ENCODE measurements at regions not wholly inside any gene's neighbourhood (a gene's known extent, or its start where the extent isn't known, plus 50 kb on each side); places are given as distances from the start of the nearest gene placed in this dataset.

DNA sequence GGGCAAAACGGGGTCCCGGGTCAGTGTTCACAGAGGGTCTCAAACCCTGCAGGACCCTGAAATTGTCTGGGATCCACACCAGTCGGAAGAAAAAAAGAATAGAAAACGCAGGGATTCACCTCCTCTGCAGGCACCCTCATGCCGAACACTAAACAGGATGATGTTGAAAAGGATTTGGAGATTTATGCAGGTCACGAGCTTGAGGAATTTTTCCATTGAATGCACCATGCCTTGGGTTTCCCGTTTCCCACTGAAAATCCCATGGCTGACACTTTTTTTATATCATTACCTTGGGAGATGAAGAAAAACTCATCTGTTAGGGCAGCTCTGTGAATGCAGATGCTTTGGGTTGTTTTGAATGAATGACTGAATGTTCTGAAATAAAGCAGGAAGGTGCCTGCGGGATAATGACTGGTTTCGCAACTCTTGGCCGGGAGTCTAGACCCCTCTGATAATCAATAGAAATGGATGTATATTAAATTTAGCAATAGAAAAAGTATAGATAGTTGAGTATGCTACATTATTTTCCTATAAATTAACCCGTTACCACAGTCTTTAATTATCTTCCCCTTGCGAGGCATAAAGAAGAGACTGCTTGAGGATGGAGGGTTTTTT is 147.5 kb upstream of the AFDN start:
- TF ChIP-seq, protein P1, sequence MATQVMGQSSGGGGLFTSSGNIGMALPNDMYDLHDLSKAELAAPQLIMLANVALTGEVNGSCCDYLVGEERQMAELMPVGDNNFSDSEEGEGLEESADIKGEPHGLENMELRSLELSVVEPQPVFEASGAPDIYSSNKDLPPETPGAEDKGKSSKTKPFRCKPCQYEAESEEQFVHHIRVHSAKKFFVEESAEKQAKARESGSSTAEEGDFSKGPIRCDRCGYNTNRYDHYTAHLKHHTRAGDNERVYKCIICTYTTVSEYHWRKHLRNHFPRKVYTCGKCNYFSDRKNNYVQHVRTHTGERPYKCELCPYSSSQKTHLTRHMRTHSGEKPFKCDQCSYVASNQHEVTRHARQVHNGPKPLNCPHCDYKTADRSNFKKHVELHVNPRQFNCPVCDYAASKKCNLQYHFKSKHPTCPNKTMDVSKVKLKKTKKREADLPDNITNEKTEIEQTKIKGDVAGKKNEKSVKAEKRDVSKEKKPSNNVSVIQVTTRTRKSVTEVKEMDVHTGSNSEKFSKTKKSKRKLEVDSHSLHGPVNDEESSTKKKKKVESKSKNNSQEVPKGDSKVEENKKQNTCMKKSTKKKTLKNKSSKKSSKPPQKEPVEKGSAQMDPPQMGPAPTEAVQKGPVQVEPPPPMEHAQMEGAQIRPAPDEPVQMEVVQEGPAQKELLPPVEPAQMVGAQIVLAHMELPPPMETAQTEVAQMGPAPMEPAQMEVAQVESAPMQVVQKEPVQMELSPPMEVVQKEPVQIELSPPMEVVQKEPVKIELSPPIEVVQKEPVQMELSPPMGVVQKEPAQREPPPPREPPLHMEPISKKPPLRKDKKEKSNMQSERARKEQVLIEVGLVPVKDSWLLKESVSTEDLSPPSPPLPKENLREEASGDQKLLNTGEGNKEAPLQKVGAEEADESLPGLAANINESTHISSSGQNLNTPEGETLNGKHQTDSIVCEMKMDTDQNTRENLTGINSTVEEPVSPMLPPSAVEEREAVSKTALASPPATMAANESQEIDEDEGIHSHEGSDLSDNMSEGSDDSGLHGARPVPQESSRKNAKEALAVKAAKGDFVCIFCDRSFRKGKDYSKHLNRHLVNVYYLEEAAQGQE (IDR thresholded peaks at IDR 0.05; ENCODE audit: low read depth): no peak
- no peak for TF ChIP-seq NFIC (IDR thresholded peaks at IDR 0.05)
- TF ChIP-seq TAF1 (IDR thresholded peaks at IDR 0.05; ENCODE audit: low read depth): no peak
- no peak for TF ChIP-seq EP300 (IDR thresholded peaks at IDR 0.05; ENCODE audit: borderline replicate concordance)
- TF ChIP-seq CREB1 (IDR thresholded peaks at IDR 0.05; ENCODE audit: low read depth): no peak
- TF ChIP-seq, protein P2, sequence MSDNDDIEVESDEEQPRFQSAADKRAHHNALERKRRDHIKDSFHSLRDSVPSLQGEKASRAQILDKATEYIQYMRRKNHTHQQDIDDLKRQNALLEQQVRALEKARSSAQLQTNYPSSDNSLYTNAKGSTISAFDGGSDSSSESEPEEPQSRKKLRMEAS (IDR thresholded peaks at IDR 0.05): no peak
- TF ChIP-seq CEBPB (IDR thresholded peaks at IDR 0.05): no peak
- no peak for TF ChIP-seq EGR1 (IDR thresholded peaks at IDR 0.05)
- no peak for TF ChIP-seq TCF12 (IDR thresholded peaks at IDR 0.05; ENCODE audit: low read depth)
- TF ChIP-seq RAD21 (IDR thresholded peaks at IDR 0.05; ENCODE audit: low read depth): no peak
- no peak for TF ChIP-seq ZBTB7A (IDR thresholded peaks at IDR 0.05; ENCODE audit: low read depth)
- TF ChIP-seq TEAD4 (IDR thresholded peaks at IDR 0.05): no peak
- no peak for TF ChIP-seq FOXM1 (IDR thresholded peaks at IDR 0.05; ENCODE audit: borderline replicate concordance, low read depth)
- no peak for TF ChIP-seq YY1 (IDR thresholded peaks at IDR 0.05; ENCODE audit: low read depth)
- TF ChIP-seq, protein P3, sequence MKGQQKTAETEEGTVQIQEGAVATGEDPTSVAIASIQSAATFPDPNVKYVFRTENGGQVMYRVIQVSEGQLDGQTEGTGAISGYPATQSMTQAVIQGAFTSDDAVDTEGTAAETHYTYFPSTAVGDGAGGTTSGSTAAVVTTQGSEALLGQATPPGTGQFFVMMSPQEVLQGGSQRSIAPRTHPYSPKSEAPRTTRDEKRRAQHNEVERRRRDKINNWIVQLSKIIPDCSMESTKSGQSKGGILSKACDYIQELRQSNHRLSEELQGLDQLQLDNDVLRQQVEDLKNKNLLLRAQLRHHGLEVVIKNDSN (IDR thresholded peaks at IDR 0.05): no peak

DNA sequence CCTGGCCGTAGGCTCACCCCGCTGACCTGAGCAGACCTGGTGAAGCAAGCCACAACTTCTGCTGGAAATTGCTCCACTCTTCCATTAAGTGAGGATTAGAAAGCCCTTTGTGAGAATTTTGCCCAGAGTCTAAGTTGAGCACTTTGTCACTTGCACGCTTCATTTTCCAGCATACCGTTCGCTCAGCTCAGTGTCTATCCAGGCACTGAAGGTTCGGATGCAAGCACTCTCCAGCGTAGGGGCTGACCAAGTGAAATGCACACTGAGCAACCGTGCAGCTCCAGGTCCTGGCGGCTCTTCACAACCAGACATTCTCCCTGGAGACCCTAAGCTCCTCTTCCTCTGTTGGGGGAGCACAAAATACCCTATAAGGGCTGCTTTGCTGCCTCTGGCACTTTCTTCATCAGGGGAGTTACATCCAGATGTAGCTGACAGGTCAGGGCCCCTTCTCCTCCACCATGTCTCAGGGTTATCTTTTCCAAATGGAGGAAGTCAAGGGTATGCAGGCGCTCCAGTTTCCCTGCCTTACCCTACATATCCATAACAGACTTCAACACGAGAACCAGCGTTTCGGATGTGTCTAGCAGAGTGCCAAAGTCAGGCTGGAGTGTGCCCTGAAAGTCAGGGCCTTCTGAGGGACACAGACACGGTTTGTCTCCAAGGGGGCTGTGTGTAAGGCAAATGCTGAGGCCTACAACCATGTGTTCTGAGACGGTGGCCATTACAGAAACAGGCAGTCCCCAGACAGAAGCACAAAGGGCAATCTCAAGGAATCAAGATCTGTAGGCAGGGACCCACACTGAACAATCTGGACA is 146.7 kb upstream of the AFDN start:
- no peak for TF ChIP-seq EGR1 (IDR thresholded peaks at IDR 0.05)

DNA sequence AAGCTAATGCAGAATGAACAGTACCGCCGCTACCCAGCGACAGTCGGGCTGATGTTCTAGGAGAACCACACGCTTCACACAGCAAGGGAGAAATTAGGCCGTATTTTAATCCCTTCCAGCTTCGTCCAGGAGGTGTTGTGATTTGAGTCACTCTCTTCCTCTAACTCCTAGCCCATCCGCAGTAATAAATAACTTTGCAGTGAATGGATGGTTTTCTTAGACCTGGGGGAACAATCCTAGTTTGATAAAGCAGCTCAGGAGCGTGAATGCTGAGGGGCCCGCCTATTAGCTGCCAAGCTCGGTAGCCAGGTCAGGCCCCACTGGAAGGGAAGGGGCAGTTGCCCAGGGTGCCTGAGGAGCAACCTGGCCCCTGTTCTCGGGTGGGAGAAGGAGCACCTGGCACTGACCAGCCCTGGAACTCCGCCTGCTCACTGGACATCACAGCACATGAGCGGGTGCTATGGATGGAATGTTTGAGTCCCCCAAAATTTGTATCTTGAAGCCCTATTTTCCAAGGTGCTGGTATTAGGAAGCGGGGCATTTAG is 146.0 kb upstream of the AFDN start:
- TF ChIP-seq, protein P2 (IDR thresholded peaks at IDR 0.05): no peak
- no peak for TF ChIP-seq TEAD4 (IDR thresholded peaks at IDR 0.05)
- TF ChIP-seq RAD21 (IDR thresholded peaks at IDR 0.05; ENCODE audit: low read depth): no peak
- TF ChIP-seq EP300 (IDR thresholded peaks at IDR 0.05; ENCODE audit: borderline replicate concordance): no peak
- TF ChIP-seq CREB1 (IDR thresholded peaks at IDR 0.05; ENCODE audit: low read depth): no peak
- no peak for TF ChIP-seq TAF1 (IDR thresholded peaks at IDR 0.05; ENCODE audit: low read depth)
- TF ChIP-seq EGR1 (IDR thresholded peaks at IDR 0.05): no peak
- TF ChIP-seq ZBTB7A (IDR thresholded peaks at IDR 0.05; ENCODE audit: low read depth): no peak
- TF ChIP-seq YY1 (IDR thresholded peaks at IDR 0.05; ENCODE audit: low read depth): no peak
- TF ChIP-seq, protein P1 (IDR thresholded peaks at IDR 0.05; ENCODE audit: low read depth): no peak
- no peak for TF ChIP-seq TCF12 (IDR thresholded peaks at IDR 0.05; ENCODE audit: low read depth)
- no peak for TF ChIP-seq CEBPB (IDR thresholded peaks at IDR 0.05)
- TF ChIP-seq NFIC (IDR thresholded peaks at IDR 0.05): no peak

DNA sequence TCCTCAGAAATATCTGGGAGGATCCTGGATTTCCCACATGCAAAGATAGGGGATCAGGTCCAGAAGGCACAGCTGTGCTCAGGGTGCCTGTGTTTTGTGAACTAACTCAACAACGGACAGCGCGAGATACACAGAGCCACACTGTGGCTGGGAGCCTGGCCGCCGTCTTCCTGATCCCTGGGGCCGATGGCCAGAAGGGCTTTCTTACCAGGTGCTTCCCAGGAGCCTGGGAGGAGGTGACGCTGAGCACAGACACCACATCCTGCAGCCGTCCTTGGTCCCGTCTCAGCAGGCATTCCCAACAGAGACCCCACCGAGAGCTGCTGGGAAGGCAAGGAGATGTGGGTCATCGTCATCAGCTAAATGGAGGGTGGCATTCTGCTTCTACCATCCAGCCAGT is 144.6 kb upstream of the AFDN start:
- TF ChIP-seq EGR1 (IDR thresholded peaks at IDR 0.05) (no peak), TCF12 (IDR thresholded peaks at IDR 0.05; ENCODE audit: low read depth) (no peak), TAF1 (IDR thresholded peaks at IDR 0.05; ENCODE audit: low read depth) (no peak), FOXM1 (IDR thresholded peaks at IDR 0.05; ENCODE audit: borderline replicate concordance, low read depth) (no peak), EP300 (IDR thresholded peaks at IDR 0.05; ENCODE audit: borderline replicate concordance) (no peak), RAD21 (IDR thresholded peaks at IDR 0.05; ENCODE audit: low read depth) (no peak), TEAD4 (IDR thresholded peaks at IDR 0.05) (no peak), YY1 (IDR thresholded peaks at IDR 0.05; ENCODE audit: low read depth) (no peak), CEBPB (IDR thresholded peaks at IDR 0.05) (no peak), CREB1 (IDR thresholded peaks at IDR 0.05; ENCODE audit: low read depth) (no peak), NFIC (IDR thresholded peaks at IDR 0.05) (no peak), ZBTB7A (IDR thresholded peaks at IDR 0.05; ENCODE audit: low read depth) (no peak)
- TF ChIP-seq, protein P2 (IDR thresholded peaks at IDR 0.05): no peak
- TF ChIP-seq, protein P3 (IDR thresholded peaks at IDR 0.05): no peak
- TF ChIP-seq, protein P1 (IDR thresholded peaks at IDR 0.05; ENCODE audit: low read depth): no peak
